ENCODE measurements at regions not wholly inside any gene's neighbourhood (a gene's known extent, or its start where the extent isn't known, plus 50 kb on each side); places are given as distances from the start of the nearest gene placed in this dataset.
"Not testable (repeated sequence)": the region's sequence is repeated elsewhere in the genome, so short reads cannot be mapped to it uniquely, and the experiment has no call there.

DNA sequence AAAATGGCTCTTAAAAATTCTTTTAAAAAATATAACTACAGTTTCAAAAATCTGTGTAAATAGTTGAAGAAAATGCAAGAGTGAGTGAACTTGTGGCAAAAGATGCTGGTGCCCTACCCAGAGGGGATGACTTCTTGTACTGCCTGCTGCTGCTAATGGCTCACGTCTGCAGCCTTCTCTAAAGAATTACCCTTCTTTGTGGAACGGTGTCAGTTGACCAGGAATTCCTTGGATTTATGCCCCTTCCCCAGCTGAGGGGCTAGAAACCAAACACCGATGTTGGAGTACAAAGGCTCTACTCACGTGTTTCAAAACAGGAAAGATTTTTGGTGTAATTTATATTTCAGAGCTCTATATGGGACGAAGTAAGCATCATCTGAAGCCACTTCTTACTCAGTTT is 1582.8 kb downstream of the OLFM4 start:
- intact Hi-C loops (cut with DNase I), result no loop called here
- no peak overlapping the region for H3K4me3 ChIP-seq
- H3K9me3 ChIP-seq, result no peaks in the 10 kb centered on the region
- H3K4me1 ChIP-seq, result no peaks in the 10 kb centered on the region
- no peaks in the 10 kb centered on the region for H3K27me3 ChIP-seq
- H3K36me3 ChIP-seq, result no peaks in the 10 kb centered on the region
- WGBS, 2 donors, result 56 to 58% methylated on average over 5 of the region's 5 CpGs
- H3K27ac ChIP-seq, result no peak overlapping the region
- TF ChIP-seq EP300 (IDR thresholded peaks at IDR 0.05) (no peak), POLR2A (IDR thresholded peaks at IDR 0.05) (no peak), POLR2AphosphoS5 (IDR thresholded peaks at IDR 0.05) (no peak)
- TF ChIP-seq, protein P1, sequence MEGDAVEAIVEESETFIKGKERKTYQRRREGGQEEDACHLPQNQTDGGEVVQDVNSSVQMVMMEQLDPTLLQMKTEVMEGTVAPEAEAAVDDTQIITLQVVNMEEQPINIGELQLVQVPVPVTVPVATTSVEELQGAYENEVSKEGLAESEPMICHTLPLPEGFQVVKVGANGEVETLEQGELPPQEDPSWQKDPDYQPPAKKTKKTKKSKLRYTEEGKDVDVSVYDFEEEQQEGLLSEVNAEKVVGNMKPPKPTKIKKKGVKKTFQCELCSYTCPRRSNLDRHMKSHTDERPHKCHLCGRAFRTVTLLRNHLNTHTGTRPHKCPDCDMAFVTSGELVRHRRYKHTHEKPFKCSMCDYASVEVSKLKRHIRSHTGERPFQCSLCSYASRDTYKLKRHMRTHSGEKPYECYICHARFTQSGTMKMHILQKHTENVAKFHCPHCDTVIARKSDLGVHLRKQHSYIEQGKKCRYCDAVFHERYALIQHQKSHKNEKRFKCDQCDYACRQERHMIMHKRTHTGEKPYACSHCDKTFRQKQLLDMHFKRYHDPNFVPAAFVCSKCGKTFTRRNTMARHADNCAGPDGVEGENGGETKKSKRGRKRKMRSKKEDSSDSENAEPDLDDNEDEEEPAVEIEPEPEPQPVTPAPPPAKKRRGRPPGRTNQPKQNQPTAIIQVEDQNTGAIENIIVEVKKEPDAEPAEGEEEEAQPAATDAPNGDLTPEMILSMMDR (IDR thresholded peaks at IDR 0.05), result no peak
- DNase-seq, result no peak

DNA sequence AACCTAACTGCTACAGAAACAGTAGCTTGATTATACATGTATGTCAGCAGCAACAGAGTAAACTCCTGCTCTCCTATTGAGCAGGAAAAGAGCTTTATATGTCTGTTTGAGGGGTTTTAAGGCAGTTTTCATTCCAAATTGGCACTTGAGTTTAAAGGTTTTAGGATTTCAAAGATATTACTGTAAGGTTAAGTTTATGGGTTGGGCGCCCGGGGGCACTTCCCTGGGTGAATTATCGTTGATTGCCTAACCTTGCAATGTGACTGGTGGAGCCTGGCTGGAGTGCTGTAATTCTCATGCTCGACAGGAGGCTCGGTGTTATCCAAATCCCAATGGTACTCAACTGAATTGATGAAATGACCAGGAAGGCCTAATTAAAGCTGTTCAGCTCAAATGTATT is 1586.1 kb downstream of the OLFM4 start:
- no peak overlapping the region for H3K4me3 ChIP-seq
- no peak overlapping the region for H3K27ac ChIP-seq
- intact Hi-C loops (cut with DNase I), result no loop called here
- WGBS, 2 donors, result 68 to 81% methylated on average over 5 of the region's 5 CpGs
- TF ChIP-seq POLR2A (IDR thresholded peaks at IDR 0.05) (no peak), POLR2AphosphoS5 (IDR thresholded peaks at IDR 0.05) (no peak), EP300 (IDR thresholded peaks at IDR 0.05) (no peak)
- TF ChIP-seq, protein P1 (IDR thresholded peaks at IDR 0.05), result no peak
- H3K9me3 ChIP-seq, result no peaks in the 10 kb centered on the region
- H3K4me1 ChIP-seq, result no peaks in the 10 kb centered on the region
- DNase-seq, result no peak
- no peaks in the 10 kb centered on the region for H3K27me3 ChIP-seq
- H3K36me3 ChIP-seq, result no peaks in the 10 kb centered on the region

DNA sequence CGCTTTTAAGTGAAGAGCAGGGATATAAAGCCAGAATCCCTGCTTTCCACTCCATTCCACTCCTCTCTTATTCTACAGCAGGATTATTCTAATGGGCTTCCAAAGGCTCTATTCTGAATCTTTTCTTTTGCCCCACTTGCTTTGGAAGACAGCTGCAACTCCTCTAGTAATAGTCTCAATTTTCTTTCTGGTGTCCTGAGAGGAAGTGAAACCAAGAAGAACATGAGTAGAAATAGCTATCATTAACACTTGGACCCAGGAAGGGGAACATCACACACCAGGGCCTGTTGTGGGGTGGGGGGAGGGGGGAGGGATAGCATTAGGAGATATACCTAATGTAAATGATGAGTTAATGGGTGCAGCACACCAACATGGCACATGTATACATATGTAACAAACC is 1597.9 kb downstream of the OLFM4 start:
- WGBS, 2 donors, result 91 to 94% methylated on average over 1 of the region's 1 CpG
- H3K4me3 ChIP-seq; H3K36me3 ChIP-seq; H3K27ac ChIP-seq; DNase-seq; H3K27me3 ChIP-seq; H3K4me1 ChIP-seq; intact Hi-C loops (cut with DNase I); H3K9me3 ChIP-seq: not testable (repeated sequence)

DNA sequence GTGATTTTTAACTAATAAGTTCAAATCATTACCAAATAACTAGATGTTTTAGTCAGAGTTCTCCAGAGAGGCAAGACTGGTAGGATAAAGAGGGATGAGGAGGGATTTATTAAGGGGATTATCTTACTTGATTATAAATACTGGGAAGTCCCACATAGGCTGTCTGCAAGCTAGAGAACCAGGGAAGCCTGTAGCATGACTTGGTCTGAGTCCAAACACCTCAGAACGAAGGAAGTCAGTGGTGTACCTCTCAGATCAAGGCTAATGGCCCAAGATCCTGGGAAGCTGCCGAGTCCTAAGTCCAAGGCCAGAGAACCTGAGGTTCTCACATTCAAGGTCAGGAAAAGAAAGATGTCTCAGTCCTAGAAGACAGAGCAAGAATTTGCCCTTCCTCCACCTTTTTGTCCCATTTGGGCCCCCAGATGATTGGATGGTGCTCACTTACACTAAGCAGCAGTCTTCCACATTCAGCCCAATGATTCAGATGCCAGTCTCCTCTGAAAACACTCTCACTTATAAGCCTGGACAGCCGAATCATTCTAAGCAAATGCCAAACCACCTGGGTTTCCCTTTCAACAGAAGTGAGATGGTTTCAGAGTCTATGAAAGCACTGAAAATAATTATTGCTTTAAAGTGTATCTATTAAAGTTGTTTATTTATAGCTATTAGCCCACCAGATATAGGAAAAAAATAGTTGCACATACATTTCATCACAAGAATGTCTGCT is 1599.2 kb downstream of the OLFM4 start:
- no peaks in the 10 kb centered on the region for H3K27me3 ChIP-seq
- TF ChIP-seq POLR2AphosphoS5 (IDR thresholded peaks at IDR 0.05) (no peak), POLR2A (IDR thresholded peaks at IDR 0.05) (no peak), EP300 (IDR thresholded peaks at IDR 0.05) (no peak)
- TF ChIP-seq, protein P1 (IDR thresholded peaks at IDR 0.05), result no peak
- WGBS, 2 donors, result 61 to 68% methylated on average over 3 of the region's 3 CpGs
- H3K36me3 ChIP-seq, result no peaks in the 10 kb centered on the region
- H3K9me3 ChIP-seq, result no peaks in the 10 kb centered on the region
- intact Hi-C loops (cut with DNase I), result no loop called here
- H3K4me1 ChIP-seq, result no peaks in the 10 kb centered on the region
- no peak for DNase-seq
- no peak overlapping the region for H3K27ac ChIP-seq
- H3K4me3 ChIP-seq, result no peak overlapping the region

DNA sequence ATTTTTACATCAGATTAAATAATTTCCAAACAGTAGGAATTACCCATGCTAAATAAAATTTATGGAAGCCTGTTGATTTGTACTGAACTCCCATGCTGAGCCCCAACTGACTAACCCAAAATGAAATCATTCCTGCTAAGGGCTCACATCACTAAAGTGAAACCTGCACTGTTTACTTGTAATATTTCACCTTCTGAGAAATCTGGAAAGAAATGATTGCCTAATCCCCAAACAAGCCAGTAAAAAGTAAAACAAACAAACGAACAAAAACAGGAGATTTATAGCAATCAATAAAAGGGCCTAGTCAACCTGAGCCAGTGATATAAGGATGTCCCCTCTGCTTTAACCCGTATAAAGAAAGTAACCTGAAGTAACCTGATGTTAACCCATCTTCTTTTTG is 1599.8 kb downstream of the OLFM4 start:
- H3K27me3 ChIP-seq, result no peaks in the 10 kb centered on the region
- no peaks in the 10 kb centered on the region for H3K36me3 ChIP-seq
- WGBS, 2 donors, result 23 to 47% methylated on average over 2 of the region's 2 CpGs
- TF ChIP-seq EP300 (IDR thresholded peaks at IDR 0.05) (no peak), POLR2A (IDR thresholded peaks at IDR 0.05) (no peak), POLR2AphosphoS5 (IDR thresholded peaks at IDR 0.05) (no peak)
- TF ChIP-seq, protein P1 (IDR thresholded peaks at IDR 0.05), result no peak
- H3K4me1 ChIP-seq, result no peaks in the 10 kb centered on the region
- no peaks in the 10 kb centered on the region for H3K9me3 ChIP-seq
- DNase-seq, result no peak
- intact Hi-C loops (cut with DNase I), result no loop called here
- H3K4me3 ChIP-seq, result no peak overlapping the region
- no peak overlapping the region for H3K27ac ChIP-seq

Data from sigmoid colon (tissue), 6 donors.